GM10248 (cell line): ENCODE measurements at regions not wholly inside any gene's neighbourhood (a gene's known extent, or its start where the extent isn't known, plus 50 kb on each side); places are given as distances from the start of the nearest gene placed in this dataset.
"Not testable (repeated sequence)": the region's sequence is repeated elsewhere in the genome, so short reads cannot be mapped to it uniquely, and the experiment has no call there.

Source experiments
- CTCF ChIA-PET: fragments of 300-600 bp; sonication (Branson Sonifier 250); formaldehyde crosslinking; extraction: SDS; loops from one replicate; lab custom pipeline; 2021; ENCODE audit warnings: antibody characterized with exemption; lab: Yijun Ruan, JAX
- POLR2A ChIA-PET: fragments of 350-650 bp; sonication (Branson Sonifier 250); formaldehyde crosslinking; extraction: SDS; loops from one replicate; lab custom pipeline; 2020; ENCODE audit warnings: antibody characterized with exemption; lab: Yijun Ruan, JAX
- DNase-seq: peaks from one replicate; pipeline ENCODE4 v3.0.0; 2012; ENCODE audit errors: extremely low spot score
- TF ChIP-seq, protein P1 (sequence below): IDR thresholded peaks from 2 replicates; pipeline ENCODE4 v1.5.1; 2012; ENCODE audit warnings: mild to moderate bottlenecking, low read depth; ENCODE audit errors: extremely low read depth, missing control alignments, control extremely low read depth

DNA sequence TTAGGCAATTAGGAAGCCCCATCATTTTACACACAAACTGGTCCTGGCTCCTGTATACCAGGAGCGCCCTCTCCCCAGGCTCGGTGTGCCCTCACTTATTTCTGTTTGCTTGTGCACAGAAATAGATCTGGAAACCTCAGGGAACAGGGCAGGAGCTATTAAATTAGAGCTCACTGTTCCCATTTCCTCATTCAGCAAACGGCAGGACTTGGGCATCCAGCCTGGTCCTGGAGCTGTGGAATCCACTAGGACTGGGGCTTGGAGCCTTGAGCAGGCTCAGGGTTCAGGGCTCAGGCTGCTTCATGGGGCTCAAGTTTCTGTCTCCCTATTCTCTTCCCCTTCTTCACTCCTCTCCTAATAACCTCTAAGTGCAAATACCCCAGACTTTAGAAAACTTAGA, 91.3 kb downstream of the VCPKMT start:
- TF ChIP-seq, protein P1, sequence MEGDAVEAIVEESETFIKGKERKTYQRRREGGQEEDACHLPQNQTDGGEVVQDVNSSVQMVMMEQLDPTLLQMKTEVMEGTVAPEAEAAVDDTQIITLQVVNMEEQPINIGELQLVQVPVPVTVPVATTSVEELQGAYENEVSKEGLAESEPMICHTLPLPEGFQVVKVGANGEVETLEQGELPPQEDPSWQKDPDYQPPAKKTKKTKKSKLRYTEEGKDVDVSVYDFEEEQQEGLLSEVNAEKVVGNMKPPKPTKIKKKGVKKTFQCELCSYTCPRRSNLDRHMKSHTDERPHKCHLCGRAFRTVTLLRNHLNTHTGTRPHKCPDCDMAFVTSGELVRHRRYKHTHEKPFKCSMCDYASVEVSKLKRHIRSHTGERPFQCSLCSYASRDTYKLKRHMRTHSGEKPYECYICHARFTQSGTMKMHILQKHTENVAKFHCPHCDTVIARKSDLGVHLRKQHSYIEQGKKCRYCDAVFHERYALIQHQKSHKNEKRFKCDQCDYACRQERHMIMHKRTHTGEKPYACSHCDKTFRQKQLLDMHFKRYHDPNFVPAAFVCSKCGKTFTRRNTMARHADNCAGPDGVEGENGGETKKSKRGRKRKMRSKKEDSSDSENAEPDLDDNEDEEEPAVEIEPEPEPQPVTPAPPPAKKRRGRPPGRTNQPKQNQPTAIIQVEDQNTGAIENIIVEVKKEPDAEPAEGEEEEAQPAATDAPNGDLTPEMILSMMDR = no peak
- DNase-seq = no peak
- ChIA-PET POLR2A (no interaction called here), CTCF (interaction anchor here (1.7 to 2.4 kb wide), 2 partner anchors 13 to 23 kb away, joined by 5 to 11 read pairs; no protein-coding TSS in a partner anchor)

DNA sequence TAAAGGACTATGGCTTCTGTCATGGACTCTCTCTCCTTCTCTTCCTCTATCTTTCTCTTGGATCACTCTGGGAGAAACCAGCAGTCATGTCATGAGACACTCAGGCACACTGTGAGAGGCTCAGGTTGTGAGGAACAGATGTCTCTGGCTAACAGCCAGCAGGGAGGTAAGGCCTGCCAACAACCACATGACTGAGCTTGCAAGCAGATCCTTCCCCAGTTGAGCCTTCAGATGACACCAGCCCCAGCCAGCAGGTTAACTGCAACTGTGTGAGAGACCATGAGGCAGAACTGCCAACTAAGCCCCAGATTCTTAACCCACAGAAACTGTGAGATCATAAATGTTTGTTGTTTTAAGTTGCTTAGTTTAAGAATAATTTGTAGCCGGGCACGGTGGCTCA, 90.6 kb downstream of the VCPKMT start:
- no peak for DNase-seq
- TF ChIP-seq, protein P1 = no peak
- ChIA-PET POLR2A (no interaction called here), CTCF (interaction anchor here (2.4 kb wide), 1 partner anchor 13 kb away, joined by 11 read pairs; no protein-coding TSS in a partner anchor)

DNA sequence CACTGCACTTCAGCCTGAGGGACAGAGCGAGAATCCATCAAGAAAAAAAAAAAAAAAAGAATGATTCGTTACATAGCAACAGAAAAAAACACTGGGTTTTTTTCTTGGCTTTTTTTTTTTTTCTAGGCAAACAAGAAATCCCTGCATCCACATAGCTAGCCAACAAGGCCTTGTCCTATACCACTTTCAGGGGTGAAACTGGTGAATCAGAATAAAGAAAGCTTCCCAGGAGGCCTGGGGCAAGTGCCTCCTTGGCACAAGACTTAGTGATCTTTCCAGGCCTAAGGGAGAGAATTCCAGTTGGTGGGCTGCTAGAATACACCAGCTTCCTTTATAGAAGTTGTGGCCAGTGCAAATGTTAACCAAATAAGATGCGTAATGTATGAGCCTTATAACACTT, 90.0 kb downstream of the VCPKMT start:
- DNase-seq = no peak
- ChIA-PET CTCF (interaction anchor here (1.3 to 2.4 kb wide), 2 partner anchors 12 to 165 kb away, joined by 3 to 11 read pairs; no protein-coding TSS in a partner anchor), POLR2A (no interaction called here)
- TF ChIP-seq, protein P1 = no peak

DNA sequence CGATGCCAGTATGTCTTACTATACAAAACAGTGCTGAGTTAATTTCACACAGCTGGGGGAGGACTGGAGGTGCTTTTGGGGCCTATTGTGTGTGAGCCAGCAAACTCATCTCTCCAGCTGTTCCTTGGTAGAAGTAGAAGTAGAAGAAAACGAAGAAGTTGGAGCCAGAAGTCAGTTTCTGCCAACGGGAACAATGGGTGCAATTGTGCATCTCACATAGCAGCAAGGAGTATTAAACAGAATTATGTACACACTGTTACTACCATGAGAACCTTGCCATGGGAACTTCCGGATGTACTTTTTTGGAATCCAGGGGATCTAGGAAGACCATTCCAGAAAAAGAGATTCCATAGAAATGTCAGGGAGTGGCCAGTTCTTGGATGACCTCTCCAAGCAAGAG, 88.6 kb downstream of the VCPKMT start:
- TF ChIP-seq, protein P1 = no peak
- POLR2A ChIA-PET = interaction anchor here (0.5 kb wide), 1 partner anchor 295 kb away, joined by 3 read pairs; no protein-coding TSS in a partner anchor
- DNase-seq = no peak
- CTCF ChIA-PET = interaction anchor here (0.8 to 1.7 kb wide), 7 partner anchors 8 to 164 kb away, joined by 3 to 6 read pairs (median 4); no protein-coding TSS in a partner anchor

DNA sequence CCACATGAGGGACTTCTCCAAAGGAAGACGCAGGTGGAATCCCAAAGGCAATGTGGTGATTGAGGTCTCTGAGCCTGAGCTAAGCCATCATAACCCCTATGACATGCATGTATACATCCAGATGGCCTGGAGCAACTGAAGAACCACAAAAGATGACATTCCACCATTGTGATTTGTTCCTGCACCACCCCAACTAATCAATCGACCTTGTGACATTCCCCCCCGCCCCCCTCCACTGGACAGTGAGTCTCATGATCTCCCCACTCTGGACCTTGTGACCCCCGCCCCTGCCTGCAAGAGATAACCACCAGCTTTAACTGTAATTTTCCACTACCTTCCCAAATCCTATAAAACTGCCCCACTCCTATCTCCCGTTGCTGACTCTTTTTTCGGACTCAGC, 87.9 kb downstream of the VCPKMT start:
- no peak for DNase-seq
- TF ChIP-seq, protein P1 = no peak
- ChIA-PET POLR2A (interaction anchor here (0.5 kb wide), 1 partner anchor 296 kb away, joined by 3 read pairs; no protein-coding TSS in a partner anchor), CTCF (interaction anchor here (0.8 to 1.7 kb wide), 4 partner anchors 9 to 57 kb away, joined by 3 to 6 read pairs (median 4); no protein-coding TSS in a partner anchor)

DNA sequence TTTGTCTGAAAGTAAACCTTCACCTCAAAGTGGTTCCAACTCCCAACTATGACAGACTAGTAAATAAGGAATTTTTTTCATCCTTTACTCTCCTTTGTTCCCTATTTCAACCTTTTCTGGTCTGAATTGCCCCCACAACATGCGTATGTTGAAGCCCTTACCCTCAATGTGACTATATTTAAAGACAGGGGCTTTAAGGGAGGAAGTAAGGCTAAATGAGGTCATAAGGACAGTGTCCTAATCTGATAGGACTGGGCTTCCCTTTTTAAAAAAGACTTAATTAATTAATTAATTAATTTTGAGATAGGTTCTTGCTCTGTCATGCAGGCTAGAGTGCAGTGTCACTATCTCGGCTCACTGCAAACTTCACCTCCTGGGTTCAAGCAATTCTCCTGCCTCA, 86.3 kb downstream of the VCPKMT start:
- ChIA-PET CTCF (no interaction called here), POLR2A (no interaction called here)
- no peak for DNase-seq
- TF ChIP-seq, protein P1 = no peak

DNA sequence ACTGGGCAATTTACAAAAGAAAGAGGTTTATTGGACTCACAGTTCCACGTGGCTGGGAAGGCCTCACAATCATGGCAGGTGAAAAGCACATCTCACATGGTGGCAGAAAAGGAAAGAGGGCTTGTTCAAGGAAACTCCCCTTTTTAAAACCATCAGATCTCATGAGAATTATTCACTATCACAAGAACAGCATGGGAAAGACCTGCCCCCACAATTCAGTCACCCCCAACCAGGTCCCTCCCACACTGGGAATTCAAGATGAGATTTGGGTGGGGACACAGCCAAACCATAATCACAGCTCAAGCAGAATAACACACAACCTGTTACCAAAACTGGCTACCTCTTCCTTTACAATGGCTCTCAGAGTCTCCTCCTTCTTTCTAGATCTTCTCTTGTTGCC, 85.5 kb downstream of the VCPKMT start:
- POLR2A ChIA-PET, DNase-seq, CTCF ChIA-PET: not testable (repeated sequence)
